Activated CD4-positive, alpha-beta memory T cell treated with anti-CD3 and anti-CD28 coated beads, Interleukin-2, amount 10 ng/mL, durations not matched to agents 7 days and 5 days (primary cell): ENCODE measurements at regions not wholly inside any gene's neighbourhood (a gene's known extent, or its start where the extent isn't known, plus 50 kb on each side); places are given as distances from the start of the nearest gene placed in this dataset.
"Not testable (repeated sequence)": the region's sequence is repeated elsewhere in the genome, so short reads cannot be mapped to it uniquely, and the experiment has no call there.

Experiments
- CTCF ChIA-PET: fragments of 350-600 bp; sonication (Branson Sonifier 250); formaldehyde crosslinking; loops from one replicate; lab custom pipeline; 2021; ENCODE audit warnings: antibody characterized with exemption, inconsistent platforms; lab: Charles Lee
- POLR2A ChIA-PET: fragments of 350-600 bp; sonication (Branson Sonifier 250); formaldehyde crosslinking; loops from one replicate; lab custom pipeline; 2021; ENCODE audit warnings: antibody characterized with exemption; lab: Charles Lee
- DNase-seq: peaks from one replicate; pipeline ENCODE4 v3.0.0-alpha.2; 2020
- H3K27ac Mint-ChIP-seq: one replicate; pipeline ENCODE4 v1.8.0; 2021; ENCODE audit warnings: mild to moderate bottlenecking, mixed read lengths
- H3K27me3 Mint-ChIP-seq: one replicate; pipeline ENCODE4 v1.8.0; 2021; ENCODE audit warnings: mixed read lengths
- H3K36me3 Mint-ChIP-seq: one replicate; pipeline ENCODE4 v1.8.0; 2021; ENCODE audit warnings: low read depth, mixed read lengths
- H3K4me1 Mint-ChIP-seq: one replicate; pipeline ENCODE4 v1.8.0; 2021; ENCODE audit warnings: mixed read lengths
- H3K4me3 Mint-ChIP-seq: one replicate; pipeline ENCODE4 v1.8.0; 2021; ENCODE audit warnings: mild to moderate bottlenecking, mixed read lengths
- H3K9me3 Mint-ChIP-seq: one replicate; pipeline ENCODE4 v1.8.0; 2021; ENCODE audit warnings: mixed read lengths

DNA sequence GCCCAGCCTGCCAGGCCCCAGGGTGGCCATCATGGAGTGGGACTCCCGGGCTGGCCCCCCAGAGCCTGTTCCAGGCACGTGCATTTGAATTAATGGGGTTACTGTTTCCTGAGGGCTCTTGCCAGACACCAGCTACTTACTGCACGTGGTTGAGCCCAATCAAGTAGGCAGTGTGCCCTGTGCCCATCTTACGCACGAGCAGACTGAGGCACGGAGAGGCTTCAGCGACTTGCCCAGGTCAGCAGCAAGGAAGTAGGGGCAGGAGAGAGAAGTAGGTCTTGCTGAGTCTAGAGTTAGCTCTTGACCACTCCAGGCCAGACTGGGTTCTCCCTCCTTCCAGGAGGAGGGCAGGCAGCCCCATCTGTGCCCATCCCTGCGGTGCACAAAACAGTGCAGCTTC lies 67.7 kb downstream of the DIO3 start:
- no peak overlapping the region for H3K4me3 Mint-ChIP-seq
- no peak overlapping the region for H3K27ac Mint-ChIP-seq
- peaks cover 5% of the 10 kb centered on the region for H3K27me3 Mint-ChIP-seq
- ChIA-PET POLR2A (no interaction called here), CTCF (interaction anchor here (0.6 kb wide), 1 partner anchor 1243 kb away, joined by 3 read pairs; no protein-coding TSS in a partner anchor)
- no peaks in the 10 kb centered on the region for H3K9me3 Mint-ChIP-seq
- no peaks in the 10 kb centered on the region for H3K36me3 Mint-ChIP-seq
- DNase-seq = no peak
- H3K4me1 Mint-ChIP-seq = peaks cover under 1% of the 10 kb centered on the region

DNA sequence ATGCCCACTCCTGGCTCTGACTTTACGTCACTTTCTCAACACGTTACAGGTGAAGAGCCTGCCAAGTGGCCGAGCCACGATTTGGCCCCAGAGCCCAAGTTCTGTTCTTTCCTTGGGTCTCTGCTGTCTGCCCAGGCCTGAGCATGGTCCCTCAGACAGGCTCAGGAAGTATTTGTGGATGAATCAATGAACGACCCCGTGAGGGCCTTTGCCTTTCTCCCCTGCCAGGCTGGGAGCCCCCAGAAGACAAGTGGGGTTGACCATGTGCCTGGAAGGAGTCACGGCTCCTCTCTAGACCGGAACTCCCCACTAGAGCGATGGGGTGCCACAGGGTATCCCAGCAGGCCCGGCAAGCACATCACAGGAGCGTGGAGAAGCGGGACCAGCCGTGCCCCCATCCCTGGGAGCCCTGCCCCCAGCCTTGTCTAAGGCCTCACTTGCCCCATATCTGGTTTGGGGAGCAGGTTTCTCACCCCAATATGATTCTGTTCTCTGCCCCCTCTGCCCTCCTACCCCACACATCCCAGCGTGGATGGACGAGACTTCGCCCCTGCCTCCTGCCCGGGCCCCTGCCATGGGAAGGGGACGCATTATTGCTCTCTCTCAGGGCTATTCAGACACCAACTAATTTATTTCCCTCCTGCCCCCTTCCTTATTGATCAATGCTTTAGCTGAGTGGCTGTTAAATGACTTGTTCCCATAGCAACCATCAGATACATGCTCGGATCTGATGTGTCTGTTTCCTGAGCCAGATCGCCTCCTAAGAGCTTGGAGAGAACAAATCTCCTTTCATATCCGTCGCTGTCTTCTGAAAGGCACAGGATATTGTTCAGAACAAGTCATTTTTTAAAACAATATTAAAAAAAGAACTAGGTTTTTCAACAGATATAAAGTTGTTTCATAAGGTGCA lies 69.0 kb downstream of the DIO3 start:
- Mint-ChIP-seq H3K27me3 (peaks cover 11% of the 10 kb centered on the region), H3K4me3 (no peak overlapping the region), H3K4me1 (peaks cover 5% of the 10 kb centered on the region), H3K27ac (no peak overlapping the region), H3K9me3 (no peaks in the 10 kb centered on the region), H3K36me3 (no peaks in the 10 kb centered on the region)
- POLR2A ChIA-PET = no interaction called here
- CTCF ChIA-PET = no interaction called here
- DNase-seq = no peak

DNA sequence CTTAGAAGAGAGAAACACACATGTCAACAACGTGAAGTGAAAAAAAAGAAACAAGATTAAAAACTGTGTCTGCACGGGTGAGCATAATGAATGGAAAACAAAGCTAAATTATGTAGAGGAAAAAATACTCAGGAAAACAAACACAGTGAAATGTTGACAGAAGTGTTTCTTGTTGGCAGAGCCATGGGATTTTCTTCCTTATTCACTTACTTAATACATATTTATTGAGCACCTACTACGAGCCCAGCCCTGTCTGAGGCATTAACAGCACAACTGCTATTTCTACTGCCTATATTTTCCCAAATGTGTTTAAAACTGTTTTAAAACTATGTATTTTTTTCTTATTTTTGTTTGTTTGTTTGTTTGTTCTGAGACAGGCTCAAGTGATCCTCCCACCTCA lies 69.9 kb downstream of the DIO3 start:
- H3K9me3 Mint-ChIP-seq = no peaks in the 10 kb centered on the region
- DNase-seq = no peak
- no peak overlapping the region for H3K4me3 Mint-ChIP-seq
- peaks cover 11% of the 10 kb centered on the region for H3K27me3 Mint-ChIP-seq
- no peaks in the 10 kb centered on the region for H3K36me3 Mint-ChIP-seq
- CTCF ChIA-PET = no interaction called here
- peaks cover 9% of the 10 kb centered on the region for H3K4me1 Mint-ChIP-seq
- H3K27ac Mint-ChIP-seq = no peak overlapping the region
- POLR2A ChIA-PET = no interaction called here

DNA sequence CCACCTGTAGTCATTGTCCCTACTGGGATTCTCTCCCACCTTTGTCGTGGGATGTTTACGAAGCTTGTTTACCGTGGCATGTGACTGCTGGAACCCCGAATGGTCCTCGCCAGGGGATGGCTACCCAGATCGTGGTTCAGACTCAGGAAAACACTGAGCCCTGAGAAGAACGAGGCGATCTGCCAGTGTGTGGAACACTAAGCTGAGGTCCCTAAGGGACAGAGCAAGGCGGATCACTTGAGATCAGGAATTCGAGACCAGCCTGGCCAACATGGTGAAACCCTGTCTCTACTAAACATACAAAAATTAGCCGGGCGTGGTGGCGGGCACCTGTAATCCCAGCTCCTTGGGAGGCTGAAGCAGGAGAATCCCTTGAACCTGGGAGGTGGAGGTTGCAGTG lies 70.7 kb downstream of the DIO3 start:
- CTCF ChIA-PET, DNase-seq, H3K27ac Mint-ChIP-seq, POLR2A ChIA-PET, H3K9me3 Mint-ChIP-seq, H3K4me3 Mint-ChIP-seq, H3K36me3 Mint-ChIP-seq: not testable (repeated sequence)
- Mint-ChIP-seq H3K27me3 (peaks cover 17% of the 10 kb centered on the region), H3K4me1 (peaks cover 15% of the 10 kb centered on the region)

DNA sequence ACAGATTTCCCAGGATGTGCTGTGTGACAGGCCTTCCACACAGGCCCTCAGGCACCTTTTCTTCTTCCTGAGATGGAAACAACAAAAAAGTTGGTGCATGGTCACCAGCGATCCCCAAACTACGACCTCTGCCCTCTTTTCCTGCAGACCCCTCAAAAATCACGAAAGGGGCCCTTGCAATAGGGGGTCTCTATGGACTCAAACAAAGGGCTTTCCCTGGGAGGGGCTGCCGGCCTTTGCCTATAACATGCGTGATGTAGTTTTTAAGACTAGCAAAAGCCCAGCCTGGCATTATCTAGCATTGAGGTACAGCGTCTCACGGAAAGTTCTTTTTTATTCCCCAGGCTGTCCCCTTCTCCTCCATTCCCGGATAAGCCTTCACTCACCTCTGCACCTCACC lies 71.2 kb downstream of the DIO3 start:
- no peak overlapping the region for H3K27ac Mint-ChIP-seq
- no peaks in the 10 kb centered on the region for H3K9me3 Mint-ChIP-seq
- ChIA-PET POLR2A (no interaction called here), CTCF (no interaction called here)
- no peak overlapping the region for H3K4me3 Mint-ChIP-seq
- DNase-seq = no peak
- peaks cover 18% of the 10 kb centered on the region for H3K27me3 Mint-ChIP-seq
- no peaks in the 10 kb centered on the region for H3K36me3 Mint-ChIP-seq
- peaks cover 15% of the 10 kb centered on the region for H3K4me1 Mint-ChIP-seq

DNA sequence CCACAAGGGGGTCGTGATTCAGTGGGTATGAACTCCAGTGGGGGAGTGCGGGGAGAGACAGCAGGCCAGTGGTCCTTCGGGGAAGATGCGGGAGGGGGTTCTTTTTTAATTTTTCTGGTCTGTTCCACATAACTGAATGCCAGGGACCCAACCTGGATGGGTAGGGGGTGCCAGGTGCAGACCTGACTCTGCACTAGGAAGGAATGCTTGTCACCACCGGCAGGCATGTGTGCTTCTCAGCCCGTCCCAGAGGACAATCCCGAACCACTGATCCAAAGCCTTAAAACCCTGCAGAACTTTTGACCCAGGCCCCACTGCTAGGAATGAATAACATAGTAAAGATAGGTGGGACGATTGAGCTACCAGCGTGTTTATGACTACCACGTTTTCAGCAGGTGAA lies 72.0 kb downstream of the DIO3 start:
- ChIA-PET POLR2A (no interaction called here), CTCF (no interaction called here)
- DNase-seq = no peak

DNA sequence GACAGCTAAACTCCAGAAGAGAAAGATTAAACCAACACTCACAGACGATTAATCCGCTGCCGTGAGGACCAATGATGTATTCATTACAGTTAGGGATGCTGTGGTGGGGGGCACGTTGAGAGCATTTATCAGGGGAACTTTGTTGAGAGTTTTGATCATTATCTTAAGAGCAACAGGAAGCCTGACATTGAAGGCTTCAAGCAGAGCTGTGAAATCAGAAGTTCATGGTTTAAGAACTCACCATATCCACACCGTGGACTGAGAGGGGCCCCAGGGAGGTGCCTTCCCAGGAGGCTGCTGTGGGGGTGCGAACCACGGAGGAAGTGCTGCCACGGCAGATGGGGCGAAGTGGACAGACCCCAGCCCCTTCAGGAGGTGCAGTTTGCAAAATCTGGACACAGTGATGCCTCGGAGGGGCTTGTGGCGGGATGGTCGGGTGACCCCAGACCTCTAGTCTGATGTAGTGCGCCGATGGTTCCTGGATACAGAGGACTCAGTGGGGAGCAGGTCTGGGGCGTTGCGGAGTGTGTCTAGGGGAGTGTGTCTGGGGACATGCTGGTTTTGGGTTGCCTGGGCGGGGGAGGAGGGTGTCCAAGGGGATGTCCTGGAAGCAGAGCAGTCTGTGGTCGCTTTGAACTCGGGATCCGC lies 73.0 kb downstream of the DIO3 start:
- no peak for DNase-seq
- H3K9me3 Mint-ChIP-seq = no peaks in the 10 kb centered on the region
- H3K4me1 Mint-ChIP-seq = peaks cover 15% of the 10 kb centered on the region
- H3K27ac Mint-ChIP-seq = no peak overlapping the region
- H3K27me3 Mint-ChIP-seq = peaks cover 28% of the 10 kb centered on the region
- ChIA-PET POLR2A (no interaction called here), CTCF (no interaction called here)
- H3K4me3 Mint-ChIP-seq = no peak overlapping the region
- H3K36me3 Mint-ChIP-seq = no peaks in the 10 kb centered on the region

More for the DNA sequence above, 72.0 kb downstream of the DIO3 start:
- peaks cover 15% of the 10 kb centered on the region for H3K4me1 Mint-ChIP-seq
- H3K4me3 Mint-ChIP-seq = no peak overlapping the region
- no peak overlapping the region for H3K27ac Mint-ChIP-seq
- H3K9me3 Mint-ChIP-seq = no peaks in the 10 kb centered on the region
- H3K36me3 Mint-ChIP-seq = no peaks in the 10 kb centered on the region
- peaks cover 19% of the 10 kb centered on the region for H3K27me3 Mint-ChIP-seq

DNA sequence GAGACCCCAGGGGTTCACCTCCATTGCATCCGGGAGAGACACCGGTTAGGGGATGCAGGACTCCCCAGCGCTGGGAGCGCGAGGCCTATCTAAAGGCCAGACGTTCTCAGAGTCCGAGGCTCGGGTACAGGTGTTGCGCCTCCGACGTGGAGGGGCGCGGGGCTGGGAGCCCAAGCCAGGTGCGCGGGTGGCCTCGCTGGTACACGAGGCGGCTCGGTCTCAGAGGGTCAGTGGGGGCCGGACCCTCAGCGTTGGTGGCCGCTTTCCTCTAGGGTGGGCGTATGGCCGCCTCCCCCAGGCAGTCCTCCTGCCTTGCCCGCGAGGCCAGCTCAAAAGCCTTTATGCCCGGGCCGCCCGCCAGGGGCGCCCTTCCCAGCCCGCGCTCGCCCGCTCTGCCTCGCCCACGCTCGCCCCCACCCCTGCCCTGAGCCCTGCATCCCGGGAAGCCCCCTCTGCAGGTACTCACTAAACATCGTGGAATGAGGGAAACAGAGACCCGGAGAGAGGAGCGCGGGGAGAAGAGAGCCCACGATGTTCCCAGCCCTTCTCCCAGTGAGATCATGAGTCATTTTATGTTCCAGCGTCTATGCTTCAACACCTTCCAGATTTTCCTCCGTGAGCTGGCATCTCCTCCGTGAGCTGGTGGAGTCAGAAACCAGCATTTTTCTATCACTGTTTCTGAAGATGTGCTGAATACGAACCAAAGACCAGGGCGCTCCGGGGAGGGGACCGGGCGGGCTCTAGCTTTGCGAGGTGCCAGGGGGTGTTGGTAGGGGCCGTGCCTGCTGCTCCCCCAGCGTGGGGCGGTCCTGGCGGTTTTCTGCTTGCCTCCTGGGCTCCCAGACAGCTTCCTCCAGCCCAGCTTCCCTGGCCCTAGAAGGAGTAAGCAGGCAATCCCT lies 73.8 kb downstream of the DIO3 start:
- ChIA-PET POLR2A (no interaction called here), CTCF (no interaction called here)
- no peak for DNase-seq
- Mint-ChIP-seq H3K9me3 (no peaks in the 10 kb centered on the region), H3K27ac (no peak overlapping the region), H3K4me1 (peaks cover 15% of the 10 kb centered on the region), H3K27me3 (peaks cover 27% of the 10 kb centered on the region), H3K36me3 (no peaks in the 10 kb centered on the region), H3K4me3 (no peak overlapping the region)

DNA sequence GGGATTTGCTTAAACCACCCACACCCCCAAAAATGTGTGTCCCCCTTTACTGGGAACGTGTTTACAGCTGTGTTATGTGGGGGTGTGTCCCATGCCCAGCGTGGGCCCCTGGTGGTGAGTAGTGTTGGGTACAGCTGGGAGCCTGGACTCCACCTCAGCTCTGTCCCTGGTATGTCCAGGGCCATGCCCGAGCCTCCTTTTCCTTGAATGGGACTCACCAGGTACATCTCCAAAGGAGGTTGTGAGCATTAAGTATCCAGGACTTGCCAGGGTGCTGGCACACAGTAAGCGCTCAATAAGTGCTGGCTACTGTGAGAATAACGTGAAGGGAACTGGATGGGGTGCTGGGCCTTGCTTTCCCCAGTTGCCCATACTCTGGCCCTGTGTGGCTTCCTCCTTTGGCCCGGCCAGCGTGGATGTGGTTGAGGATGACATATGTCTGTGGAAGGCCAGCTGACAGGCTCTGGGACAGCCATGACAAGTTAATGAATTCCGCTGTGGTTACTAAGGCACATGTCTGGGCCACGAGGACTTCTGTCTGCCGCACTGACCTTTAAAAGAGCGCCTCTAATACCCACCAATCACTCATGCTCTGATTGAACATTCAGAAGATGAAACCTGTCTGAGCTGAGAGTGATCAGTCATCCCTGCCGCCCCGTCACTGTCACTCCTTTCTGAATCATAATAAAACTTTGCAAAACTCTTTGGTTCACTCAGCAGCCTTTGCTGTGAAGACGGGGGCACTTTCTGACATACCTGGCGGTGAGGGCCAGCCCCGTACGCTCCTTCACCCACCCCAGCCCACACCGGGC lies 74.7 kb downstream of the DIO3 start:
- POLR2A ChIA-PET = no interaction called here
- H3K27ac Mint-ChIP-seq = no peak overlapping the region
- DNase-seq = no peak
- peaks cover 32% of the 10 kb centered on the region for H3K27me3 Mint-ChIP-seq
- CTCF ChIA-PET = no interaction called here
- no peaks in the 10 kb centered on the region for H3K9me3 Mint-ChIP-seq
- no peak overlapping the region for H3K4me3 Mint-ChIP-seq
- peaks cover 15% of the 10 kb centered on the region for H3K4me1 Mint-ChIP-seq
- no peaks in the 10 kb centered on the region for H3K36me3 Mint-ChIP-seq

DNA sequence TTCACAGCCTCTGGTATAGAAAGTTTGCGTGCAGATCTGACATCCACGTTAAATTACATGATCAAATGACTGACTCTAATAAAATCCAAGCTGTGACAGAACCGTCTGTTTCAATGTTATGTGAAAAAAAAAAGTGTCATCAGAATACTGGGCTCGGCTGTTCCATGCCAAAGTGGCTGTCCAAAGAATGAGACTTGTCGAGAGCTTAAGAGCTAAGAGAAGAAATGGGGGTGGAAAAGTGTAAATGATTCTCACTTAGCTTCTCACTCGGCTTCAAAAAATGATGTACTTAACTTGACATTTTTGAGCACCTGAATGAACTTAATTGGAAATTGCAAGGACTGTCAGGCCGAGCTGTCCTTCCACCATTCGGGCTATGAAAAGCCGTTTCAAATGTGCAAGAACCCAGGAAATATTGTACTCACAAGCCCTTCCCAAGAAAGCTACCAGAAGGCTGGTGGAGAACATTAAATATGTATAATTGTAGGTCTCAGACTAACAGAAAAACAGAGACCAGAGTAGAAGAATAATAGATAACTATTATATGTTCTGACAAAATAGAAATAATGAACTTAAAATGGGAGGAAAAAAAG lies 78.0 kb downstream of the DIO3 start:
- ChIA-PET CTCF (no interaction called here), POLR2A (no interaction called here)
- H3K9me3 Mint-ChIP-seq = no peaks in the 10 kb centered on the region
- H3K36me3 Mint-ChIP-seq = no peaks in the 10 kb centered on the region
- peaks cover 48% of the 10 kb centered on the region for H3K27me3 Mint-ChIP-seq
- H3K27ac Mint-ChIP-seq = no peak overlapping the region
- H3K4me1 Mint-ChIP-seq = peaks cover 12% of the 10 kb centered on the region
- H3K4me3 Mint-ChIP-seq = no peak overlapping the region
- no peak for DNase-seq

DNA sequence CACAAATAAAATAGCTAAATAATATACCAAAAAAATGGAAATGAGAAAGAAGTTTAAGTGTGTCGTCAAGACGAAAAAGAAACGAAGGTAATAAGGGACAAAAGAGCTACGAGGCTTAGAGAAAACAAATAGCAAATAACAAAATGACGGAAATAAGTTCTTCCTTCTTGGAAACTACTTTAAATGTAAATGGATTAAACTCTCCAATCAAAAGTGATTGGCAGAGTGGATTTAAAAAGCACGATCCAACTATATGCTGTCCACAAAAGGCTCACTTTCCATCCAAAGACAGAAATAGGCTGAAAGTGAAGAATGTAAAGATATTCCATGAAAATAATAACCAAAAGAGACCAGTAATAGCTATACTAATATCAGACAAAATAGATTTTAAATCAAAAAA lies 82.4 kb downstream of the DIO3 start:
- no peaks in the 10 kb centered on the region for H3K9me3 Mint-ChIP-seq
- ChIA-PET CTCF (no interaction called here), POLR2A (no interaction called here)
- H3K27ac Mint-ChIP-seq = no peak overlapping the region
- no peaks in the 10 kb centered on the region for H3K4me1 Mint-ChIP-seq
- no peak for DNase-seq
- H3K36me3 Mint-ChIP-seq = no peaks in the 10 kb centered on the region
- peaks cover 62% of the 10 kb centered on the region for H3K27me3 Mint-ChIP-seq
- no peak overlapping the region for H3K4me3 Mint-ChIP-seq

DNA sequence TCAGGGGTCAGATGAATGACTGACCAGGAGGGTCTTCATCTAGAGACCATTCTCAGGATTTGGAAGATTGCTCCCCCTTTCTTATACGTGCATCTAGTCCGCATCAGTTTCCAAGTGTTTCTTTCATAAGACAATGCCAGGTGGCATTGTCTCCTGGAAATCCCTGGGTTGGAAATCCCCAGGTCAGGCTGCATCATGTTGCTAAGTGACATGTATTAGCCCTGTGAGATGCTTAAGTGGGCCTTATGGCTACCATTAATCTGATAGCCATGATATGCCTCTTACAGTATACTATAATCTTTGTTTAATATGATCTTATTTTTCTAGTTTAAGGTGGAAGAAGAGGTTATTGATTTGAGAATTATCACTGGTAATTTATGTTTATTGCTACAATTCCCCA lies 92.8 kb downstream of the DIO3 start:
- Mint-ChIP-seq H3K4me1 (peaks cover 2% of the 10 kb centered on the region), H3K27me3 (peaks cover 63% of the 10 kb centered on the region), H3K9me3 (no peaks in the 10 kb centered on the region), H3K4me3 (no peak overlapping the region), H3K27ac (no peak overlapping the region), H3K36me3 (peaks cover 5% of the 10 kb centered on the region)
- DNase-seq = no peak
- POLR2A ChIA-PET = no interaction called here
- CTCF ChIA-PET = no interaction called here
